Right atrium auricular region (tissue), 2 donors: ENCODE measurements at regions not wholly inside any gene's neighbourhood (a gene's known extent, or its start where the extent isn't known, plus 50 kb on each side); places are given as distances from the start of the nearest gene placed in this dataset.
"Not testable (repeated sequence)": the region's sequence is repeated elsewhere in the genome, so short reads cannot be mapped to it uniquely, and the experiment has no call there.

Source experiments
- DNase-seq: peaks from one replicate; pipeline ENCODE4 v3.0.0-alpha.2; 2019; ENCODE audit warnings: low spot score
- H3K27ac ChIP-seq, 2 donors: fragments of 200-600 bp; sonication (generic); 1 replicate in 1 of 2; 2 replicates in 1 of 2; pipeline ENCODE4 v1.5.1; 2016 to 2019
- H3K27me3 ChIP-seq, 2 donors: fragments of 200-600 bp; sonication (generic); one replicate each; pipeline versions ENCODE4 v1.5.1 to v1.6.0; 2017 to 2019
- H3K36me3 ChIP-seq: fragments of 200-600 bp; sonication (generic); one replicate; pipeline ENCODE4 v1.5.1; 2016
- H3K4me1 ChIP-seq, 2 donors: fragments of 200-600 bp; sonication (generic); one replicate each; pipeline versions ENCODE4 v1.5.1 to v1.6.0; 2017 to 2019
- H3K4me3 ChIP-seq, 2 donors: fragments of 200-600 bp; sonication (generic); 1 replicate in 1 of 2; 2 replicates in 1 of 2; pipeline ENCODE4 v1.5.1; 2017 to 2019; ENCODE audit warnings: mild to moderate bottlenecking in 1 of 2, moderate library complexity in 1 of 2
- H3K9me3 ChIP-seq, 2 donors: fragments of 200-600 bp; sonication (generic); one replicate each; pipeline ENCODE4 v1.5.1; 2019
- TF ChIP-seq, protein P1 (sequence below), 2 donors: fragments of 200-600 bp; sonication (generic); IDR thresholded peaks; one replicate each; pipeline ENCODE4 v1.5.1; 2019; ENCODE audit warnings: antibody characterized with exemption in 2 of 2

GRCh38 chr2:129404000-129404685 is 575.3 kb upstream of the RAB6C start:
- no peaks in the 10 kb centered on the region for H3K36me3 ChIP-seq
- H3K4me3 ChIP-seq = no peak overlapping the region
- no peaks in the 10 kb centered on the region for H3K27me3 ChIP-seq
- DNase-seq = no peak
- H3K9me3 ChIP-seq = peaks cover 0 to 15% of the 10 kb centered on the region in 2 donors
- no peaks in the 10 kb centered on the region for H3K4me1 ChIP-seq
- H3K27ac ChIP-seq = no peak overlapping the region
- TF ChIP-seq, protein P1, sequence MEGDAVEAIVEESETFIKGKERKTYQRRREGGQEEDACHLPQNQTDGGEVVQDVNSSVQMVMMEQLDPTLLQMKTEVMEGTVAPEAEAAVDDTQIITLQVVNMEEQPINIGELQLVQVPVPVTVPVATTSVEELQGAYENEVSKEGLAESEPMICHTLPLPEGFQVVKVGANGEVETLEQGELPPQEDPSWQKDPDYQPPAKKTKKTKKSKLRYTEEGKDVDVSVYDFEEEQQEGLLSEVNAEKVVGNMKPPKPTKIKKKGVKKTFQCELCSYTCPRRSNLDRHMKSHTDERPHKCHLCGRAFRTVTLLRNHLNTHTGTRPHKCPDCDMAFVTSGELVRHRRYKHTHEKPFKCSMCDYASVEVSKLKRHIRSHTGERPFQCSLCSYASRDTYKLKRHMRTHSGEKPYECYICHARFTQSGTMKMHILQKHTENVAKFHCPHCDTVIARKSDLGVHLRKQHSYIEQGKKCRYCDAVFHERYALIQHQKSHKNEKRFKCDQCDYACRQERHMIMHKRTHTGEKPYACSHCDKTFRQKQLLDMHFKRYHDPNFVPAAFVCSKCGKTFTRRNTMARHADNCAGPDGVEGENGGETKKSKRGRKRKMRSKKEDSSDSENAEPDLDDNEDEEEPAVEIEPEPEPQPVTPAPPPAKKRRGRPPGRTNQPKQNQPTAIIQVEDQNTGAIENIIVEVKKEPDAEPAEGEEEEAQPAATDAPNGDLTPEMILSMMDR (IDR thresholded peaks at IDR 0.05) = no peak

GRCh38 chr2:129408570-129408969 is 570.9 kb upstream of the RAB6C start:
- TF ChIP-seq, protein P1 (IDR thresholded peaks at IDR 0.05) = no peak
- no peaks in the 10 kb centered on the region for H3K36me3 ChIP-seq
- DNase-seq = no peak
- H3K4me3 ChIP-seq = no peak overlapping the region
- no peaks in the 10 kb centered on the region for H3K4me1 ChIP-seq
- peaks cover 0 to 15% of the 10 kb centered on the region in 2 donors for H3K9me3 ChIP-seq
- no peaks in the 10 kb centered on the region for H3K27me3 ChIP-seq
- H3K27ac ChIP-seq = no peak overlapping the region

GRCh38 chr2:129417041-129417440 is 562.4 kb upstream of the RAB6C start:
- DNase-seq, H3K36me3 ChIP-seq, H3K4me3 ChIP-seq, H3K27ac ChIP-seq, H3K27me3 ChIP-seq, H3K4me1 ChIP-seq, H3K9me3 ChIP-seq: not testable (repeated sequence)

GRCh38 chr2:129422028-129422427 is 557.4 kb upstream of the RAB6C start:
- Histone ChIP-seq H3K36me3 (no peaks in the 10 kb centered on the region), H3K27me3 (no peaks in the 10 kb centered on the region), H3K4me3 (no peak overlapping the region), H3K27ac (no peak overlapping the region), H3K4me1 (no peaks in the 10 kb centered on the region), H3K9me3 (no peaks in the 10 kb centered on the region)
- TF ChIP-seq, protein P1 (IDR thresholded peaks at IDR 0.05) = no peak
- DNase-seq = no peak

GRCh38 chr2:129428086-129428660 is 551.3 kb upstream of the RAB6C start:
- TF ChIP-seq, protein P1 (IDR thresholded peaks at IDR 0.05) = no peak
- no peaks in the 10 kb centered on the region for H3K36me3 ChIP-seq
- H3K9me3 ChIP-seq = no peaks in the 10 kb centered on the region

DNA sequence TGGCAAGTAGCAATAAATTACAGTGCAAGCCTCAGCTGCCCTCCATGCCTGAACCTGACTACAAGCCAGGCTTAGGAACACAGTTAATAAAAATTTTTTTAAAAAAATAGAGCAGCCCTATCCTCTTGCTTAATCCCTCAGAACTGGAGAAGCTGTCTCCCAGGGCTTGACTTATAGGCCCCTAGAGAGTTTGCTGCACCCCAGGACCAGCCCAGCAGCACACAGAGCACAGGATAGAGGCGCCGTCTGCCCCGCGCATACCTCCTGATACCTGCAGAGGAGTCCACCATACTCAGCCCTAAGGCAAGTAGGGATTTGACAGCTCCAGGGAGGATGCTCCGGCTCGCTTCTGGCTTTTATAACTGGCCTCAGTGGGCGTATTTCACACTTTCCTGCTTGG is 548.6 kb upstream of the RAB6C start:
- Histone ChIP-seq H3K36me3 (no peaks in the 10 kb centered on the region), H3K4me3 (no peak overlapping the region), H3K27me3 (no peaks in the 10 kb centered on the region), H3K4me1 (no peaks in the 10 kb centered on the region), H3K27ac (no peak overlapping the region), H3K9me3 (no peaks in the 10 kb centered on the region)
- no peak for DNase-seq
- TF ChIP-seq, protein P1 (IDR thresholded peaks at IDR 0.05) = no peak

More at GRCh38 chr2:129428086-129428660, 551.3 kb upstream of the RAB6C start:
- Histone ChIP-seq H3K27me3 (no peaks in the 10 kb centered on the region), H3K27ac (no peak overlapping the region), H3K4me1 (no peaks in the 10 kb centered on the region), H3K4me3 (no peak overlapping the region)
- DNase-seq = no peak
